Gastrocnemius medialis (tissue), 4 donors: ENCODE measurements at regions not wholly inside any gene's neighbourhood (a gene's known extent, or its start where the extent isn't known, plus 50 kb on each side); places are given as distances from the start of the nearest gene placed in this dataset.

Source experiments
- ATAC-seq, 2 donors: fragments of 150-250 bp; one replicate each; pipeline ENCODE4 v1.9.1; 2016
- DNase-seq, 2 donors: peaks; one replicate each; pipeline ENCODE4 v3.0.0-alpha.2; 2019
- H3K27ac ChIP-seq, 4 donors: fragments of 200-600 bp; sonication (generic); 1 replicate in 1 of 4; 2 replicates in 3 of 4; pipeline ENCODE4 v1.5.1; 2016 to 2018; ENCODE audit warnings: mild to moderate bottlenecking in 2 of 4, moderate library complexity in 1 of 4
- H3K27me3 ChIP-seq, 3 donors: fragments of 200-600 bp; sonication (generic) in 2 of 3; 1 replicate in 1 of 3; 2 replicates in 2 of 3; pipeline versions ENCODE4 v1.5.1 to v1.6.0; 2016 to 2019; ENCODE audit warnings: mild to moderate bottlenecking in 1 of 3, moderate library complexity in 1 of 3
- H3K36me3 ChIP-seq, 2 donors: fragments of 200-600 bp; sonication (generic) in 1 of 2; one replicate each; pipeline ENCODE4 v1.5.1; 2017 to 2018
- H3K4me1 ChIP-seq, 2 donors: fragments of 200-600 bp; sonication (generic) in 1 of 2; one replicate each; pipeline ENCODE4 v1.5.1; 2016 to 2017; ENCODE audit warnings: mild to moderate bottlenecking in 2 of 2
- H3K4me3 ChIP-seq, 4 donors: fragments of 200-600 bp; sonication (generic) in 3 of 4; 1 replicate in 1 of 4; 2 replicates in 3 of 4; pipeline ENCODE4 v1.5.1; 2016 to 2019; ENCODE audit warnings: mild to moderate bottlenecking in 2 of 4
- H3K9me3 ChIP-seq, 3 donors: fragments of 200-600 bp; sonication (generic) in 2 of 3; 1 replicate in 1 of 3; 2 replicates in 2 of 3; pipeline ENCODE4 v1.5.1; 2016 to 2019
- POLR2A ChIP-seq, 2 donors: fragments of 450-650 bp; IDR thresholded peaks; one replicate each; pipeline ENCODE4 v1.6.1; 2017; ENCODE audit warnings: antibody characterized with exemption in 2 of 2, mild to moderate bottlenecking in 2 of 2, moderate library complexity in 2 of 2
- in situ Hi-C, 4 donors: fragments of 200-750 bp; cut with MboI; loops; one replicate each; pipeline versions ENCODE4 v1.15.0 to v1.8.0; 2017; ENCODE audit warnings: low sequenced_read_pairs in 4 of 4
- intact Hi-C: fragments of 100-400 bp; cut with DNase I; formaldehyde crosslinking; loops from one replicate; pipeline ENCODE4 v1.15.1; 2023; ENCODE audit warnings: low total_unique reads
- TF ChIP-seq, protein P1 (sequence below), 5 experiments: fragments of 450-650 bp in 3 of 5; fragments of 200-600 bp in 2 of 5; sonication (generic) in 2 of 5; IDR thresholded peaks in 4 of 5; conservative IDR thresholded peaks in 1 of 5; 1 replicate in 4 of 5; 2 replicates in 1 of 5; pipeline ENCODE4 v1.5.1; 2016 to 2019; ENCODE audit warnings: antibody characterized with exemption in 5 of 5, mild to moderate bottlenecking in 3 of 5, moderate library complexity in 3 of 5

DNA sequence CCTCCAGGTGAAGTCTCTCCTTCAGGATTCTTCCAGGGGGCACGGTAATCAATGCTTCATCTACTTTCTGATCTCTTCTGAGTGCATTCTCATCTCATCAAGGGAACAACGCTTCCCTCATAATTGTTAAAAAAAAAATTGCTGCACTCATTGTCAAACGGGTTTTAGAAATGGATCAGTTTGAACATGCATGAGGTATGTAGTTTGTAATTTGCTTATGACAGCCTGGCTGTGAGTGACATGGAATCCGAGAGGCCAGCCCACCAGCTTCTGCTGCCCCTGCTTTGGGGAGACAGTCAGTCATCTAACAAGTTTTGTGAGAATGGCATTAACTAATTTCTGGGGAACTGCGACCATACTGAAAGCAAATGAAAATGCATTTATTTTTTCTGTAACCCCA, 791.9 kb upstream of the SOX11 start:
- ATAC-seq = no peak
- intact Hi-C loops (no loop called here), in situ Hi-C loops (no loop called here)

DNA sequence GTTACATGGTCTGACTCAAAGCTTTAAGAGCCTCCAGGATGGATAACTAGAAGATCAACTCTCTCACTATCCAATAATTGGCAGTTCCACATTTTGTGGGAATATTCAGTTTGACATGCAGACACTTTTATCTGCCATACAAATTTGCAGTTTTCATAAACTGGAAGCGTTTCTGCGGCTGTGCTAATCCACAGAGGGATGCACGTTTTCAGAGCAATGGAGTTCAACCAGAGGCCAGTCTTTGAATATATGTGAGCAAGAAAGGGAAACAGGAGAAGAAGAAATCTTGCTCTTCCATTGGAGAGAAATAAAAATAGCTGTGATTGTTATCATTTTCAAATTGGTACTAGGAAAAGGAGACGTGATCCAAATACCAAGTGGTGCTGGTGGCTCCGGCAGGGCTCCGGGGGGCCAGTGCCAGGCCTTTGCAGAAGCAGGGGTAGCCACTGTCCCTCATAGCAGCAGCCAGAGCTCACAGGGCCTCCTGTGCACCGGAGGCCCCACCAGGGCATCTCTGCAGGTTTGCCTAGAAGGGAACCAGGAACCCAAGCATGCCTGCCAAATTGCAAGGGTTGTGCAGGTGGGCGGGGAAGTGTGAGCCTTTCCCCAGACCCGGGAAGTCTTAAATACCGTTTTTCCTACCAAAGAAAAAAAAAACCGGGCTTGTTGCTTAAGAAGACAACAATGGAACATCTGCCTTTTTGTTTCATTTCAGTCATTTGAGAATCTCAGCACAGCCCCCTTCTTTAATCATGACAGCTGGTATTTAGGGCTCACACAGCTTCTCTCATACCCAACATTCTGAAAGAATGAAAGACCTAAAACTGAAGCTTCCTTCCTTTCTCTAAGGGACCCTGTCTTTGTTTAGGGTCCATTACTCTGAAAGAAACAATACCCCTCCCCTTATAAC, 791.1 kb upstream of the SOX11 start:
- Histone ChIP-seq H3K4me1 (no peaks in the 10 kb centered on the region), H3K36me3 (no peaks in the 10 kb centered on the region), H3K9me3 (no peaks in the 10 kb centered on the region), H3K27me3 (no peaks in the 10 kb centered on the region), H3K4me3 (no peak overlapping the region), H3K27ac (no peak overlapping the region)
- intact Hi-C loops = no loop called here
- in situ Hi-C loops = no loop called here
- no peak for ATAC-seq
- TF ChIP-seq POLR2A (IDR thresholded peaks at IDR 0.05) = no peak
- TF ChIP-seq, protein P1, sequence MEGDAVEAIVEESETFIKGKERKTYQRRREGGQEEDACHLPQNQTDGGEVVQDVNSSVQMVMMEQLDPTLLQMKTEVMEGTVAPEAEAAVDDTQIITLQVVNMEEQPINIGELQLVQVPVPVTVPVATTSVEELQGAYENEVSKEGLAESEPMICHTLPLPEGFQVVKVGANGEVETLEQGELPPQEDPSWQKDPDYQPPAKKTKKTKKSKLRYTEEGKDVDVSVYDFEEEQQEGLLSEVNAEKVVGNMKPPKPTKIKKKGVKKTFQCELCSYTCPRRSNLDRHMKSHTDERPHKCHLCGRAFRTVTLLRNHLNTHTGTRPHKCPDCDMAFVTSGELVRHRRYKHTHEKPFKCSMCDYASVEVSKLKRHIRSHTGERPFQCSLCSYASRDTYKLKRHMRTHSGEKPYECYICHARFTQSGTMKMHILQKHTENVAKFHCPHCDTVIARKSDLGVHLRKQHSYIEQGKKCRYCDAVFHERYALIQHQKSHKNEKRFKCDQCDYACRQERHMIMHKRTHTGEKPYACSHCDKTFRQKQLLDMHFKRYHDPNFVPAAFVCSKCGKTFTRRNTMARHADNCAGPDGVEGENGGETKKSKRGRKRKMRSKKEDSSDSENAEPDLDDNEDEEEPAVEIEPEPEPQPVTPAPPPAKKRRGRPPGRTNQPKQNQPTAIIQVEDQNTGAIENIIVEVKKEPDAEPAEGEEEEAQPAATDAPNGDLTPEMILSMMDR (IDR thresholded peaks at IDR 0.05 in 4 of 5, conservative IDR thresholded peaks at IDR 0.05 in 1 of 5) = no peak
- no peak for DNase-seq

More for the DNA sequence above, 791.9 kb upstream of the SOX11 start:
- H3K36me3 ChIP-seq = no peaks in the 10 kb centered on the region
- no peaks in the 10 kb centered on the region for H3K4me1 ChIP-seq
- DNase-seq = no peak
- TF ChIP-seq, protein P1 (IDR thresholded peaks at IDR 0.05 in 4 of 5, conservative IDR thresholded peaks at IDR 0.05 in 1 of 5) = no peak
- TF ChIP-seq POLR2A (IDR thresholded peaks at IDR 0.05) = no peak
- no peak overlapping the region for H3K27ac ChIP-seq
- H3K9me3 ChIP-seq = no peaks in the 10 kb centered on the region
- no peaks in the 10 kb centered on the region for H3K27me3 ChIP-seq
- H3K4me3 ChIP-seq = no peak overlapping the region

DNA sequence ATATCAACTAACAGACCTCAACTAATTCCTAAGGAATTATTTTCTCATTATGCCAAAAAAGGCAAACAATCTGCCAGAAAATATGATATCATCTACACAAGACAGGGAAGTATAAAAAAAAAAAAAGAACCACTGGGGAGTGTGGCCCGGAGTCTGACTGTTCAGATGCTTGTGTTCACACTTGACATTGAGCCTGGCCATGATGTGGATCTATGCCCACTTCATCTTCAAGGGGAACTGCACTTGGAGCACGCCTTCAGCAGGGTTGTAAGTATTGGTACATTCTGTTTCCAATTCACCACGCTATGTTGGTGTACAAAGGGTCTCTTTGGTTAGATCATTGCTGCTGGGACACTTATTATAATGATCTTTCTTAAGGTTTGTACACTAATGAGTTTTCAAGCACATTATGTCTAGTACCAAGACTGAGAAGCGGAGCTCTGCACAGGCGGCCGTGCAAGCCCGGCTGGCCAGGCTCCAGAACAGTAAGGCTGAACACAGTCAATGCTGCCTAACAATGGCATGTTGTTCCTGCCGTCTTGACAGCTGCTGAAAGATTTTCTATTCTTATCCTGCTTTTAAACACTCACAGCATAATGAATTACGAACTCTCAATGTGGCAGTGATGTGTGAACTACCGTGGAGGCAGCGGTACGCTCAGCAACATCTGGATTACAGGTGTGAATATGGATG, 788.4 kb upstream of the SOX11 start:
- Histone ChIP-seq H3K4me3 (no peak overlapping the region), H3K36me3 (no peaks in the 10 kb centered on the region), H3K27me3 (no peaks in the 10 kb centered on the region), H3K9me3 (no peaks in the 10 kb centered on the region), H3K4me1 (no peaks in the 10 kb centered on the region), H3K27ac (no peak overlapping the region)
- intact Hi-C loops (no loop called here), in situ Hi-C loops (no loop called here)
- ATAC-seq (no peak), DNase-seq (no peak)
- TF ChIP-seq, protein P1 (IDR thresholded peaks at IDR 0.05 in 4 of 5, conservative IDR thresholded peaks at IDR 0.05 in 1 of 5) = no peak
- no peak for TF ChIP-seq POLR2A (IDR thresholded peaks at IDR 0.05)

DNA sequence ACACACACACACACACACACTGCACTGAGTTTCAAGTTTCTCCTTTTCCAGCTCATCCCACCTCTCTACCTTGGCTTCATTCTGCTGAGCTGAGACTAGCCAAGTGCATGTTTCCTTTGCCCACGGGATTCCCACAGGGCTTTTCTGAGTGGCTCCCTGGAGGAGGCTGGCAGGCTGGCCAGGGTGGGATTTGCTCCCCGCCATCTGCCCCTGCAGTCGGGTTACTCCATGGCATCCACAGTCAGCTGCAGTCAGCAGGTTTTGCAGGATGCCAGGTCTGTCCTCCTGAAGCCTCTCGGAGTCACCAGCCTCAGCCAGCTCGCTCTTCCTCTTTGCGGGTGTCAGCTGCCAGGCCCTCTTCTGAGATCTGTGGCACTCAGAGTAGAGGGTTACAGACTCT, 783.7 kb upstream of the SOX11 start:
- DNase-seq = no peak
- in situ Hi-C loops (no loop called here), intact Hi-C loops (no loop called here)
- Histone ChIP-seq H3K27me3 (no peaks in the 10 kb centered on the region), H3K9me3 (no peaks in the 10 kb centered on the region), H3K27ac (no peak overlapping the region), H3K4me1 (no peaks in the 10 kb centered on the region), H3K4me3 (no peak overlapping the region), H3K36me3 (no peaks in the 10 kb centered on the region)
- no peak for TF ChIP-seq POLR2A (IDR thresholded peaks at IDR 0.05)
- TF ChIP-seq, protein P1 (IDR thresholded peaks at IDR 0.05 in 4 of 5, conservative IDR thresholded peaks at IDR 0.05 in 1 of 5) = no peak
- no peak for ATAC-seq
